Uterus (tissue), 2 donors: ENCODE measurements at regions not wholly inside any gene's neighbourhood (a gene's known extent, or its start where the extent isn't known, plus 50 kb on each side); places are given as distances from the start of the nearest gene placed in this dataset.

Source experiments
- CTCF ChIP-seq, 4 experiments: fragments of 200-600 bp in 2 of 4; fragments of 450-650 bp in 2 of 4; sonication (generic) in 2 of 4; IDR thresholded peaks; one replicate each; pipeline ENCODE4 v1.5.1; 2016 to 2019; ENCODE audit warnings: antibody characterized with exemption in 4 of 4, mild to moderate bottlenecking in 2 of 4, moderate library complexity in 1 of 4
- POLR2A ChIP-seq, 2 donors: fragments of 450-650 bp; IDR thresholded peaks; one replicate each; pipeline ENCODE4 v1.6.1; 2016; ENCODE audit warnings: antibody characterized with exemption in 2 of 2, mild to moderate bottlenecking in 1 of 2, moderate library complexity in 1 of 2

- TF ChIP-seq CTCF (IDR thresholded peaks at IDR 0.05) (no peak), POLR2A (IDR thresholded peaks at IDR 0.05) (no peak)
Measured at GRCh38 chr11:96779030-96779429, 389.2 kb downstream of the JRKL start.
